WERI-Rb-1 (cell line): ENCODE measurements at regions not wholly inside any gene's neighbourhood (a gene's known extent, or its start where the extent isn't known, plus 50 kb on each side); places are given as distances from the start of the nearest gene placed in this dataset.
A peak's percentile ranks its signal among the peaks of the same experiment; 100 is the strongest.

Experiments
- DNase-seq: peaks from one replicate; pipeline ENCODE4 v3.0.0-alpha.2; 2020
- H3K27ac ChIP-seq: fragments of 250-450 bp; sonication (Bioruptor Pico); 2 replicates; pipeline ENCODE4 v1.5.1; 2020; ENCODE audit warnings: mild to moderate bottlenecking, moderate library complexity
- H3K27me3 ChIP-seq: fragments of 250-450 bp; sonication (Bioruptor Pico); 2 replicates; pipeline ENCODE4 v1.5.1; 2021; ENCODE audit warnings: mild to moderate bottlenecking, low read depth, moderate library complexity; ENCODE audit not compliant: insufficient read depth, severe bottlenecking
- H3K36me3 ChIP-seq: fragments of 250-450 bp; sonication (Bioruptor Pico); 2 replicates; pipeline ENCODE4 v1.5.1; 2020; ENCODE audit warnings: mild to moderate bottlenecking, moderate library complexity
- H3K4me3 ChIP-seq: 2 replicates; pipeline ENCODE4 v1.5.1; 2011; ENCODE audit warnings: low read depth, mild to moderate bottlenecking, control low read depth, low read length
- H3K9me3 ChIP-seq: fragments of 250-450 bp; sonication (Bioruptor Pico); 2 replicates; pipeline ENCODE4 v1.5.1; 2021; ENCODE audit warnings: mild to moderate bottlenecking, moderate library complexity; ENCODE audit not compliant: severe bottlenecking
- TF ChIP-seq, protein P1 (sequence below): IDR thresholded peaks from 2 replicates; pipeline ENCODE4 v1.5.1; 2011; ENCODE audit warnings: low read depth, mild to moderate bottlenecking, control low read depth, inconsistent platforms, low read length

DNA sequence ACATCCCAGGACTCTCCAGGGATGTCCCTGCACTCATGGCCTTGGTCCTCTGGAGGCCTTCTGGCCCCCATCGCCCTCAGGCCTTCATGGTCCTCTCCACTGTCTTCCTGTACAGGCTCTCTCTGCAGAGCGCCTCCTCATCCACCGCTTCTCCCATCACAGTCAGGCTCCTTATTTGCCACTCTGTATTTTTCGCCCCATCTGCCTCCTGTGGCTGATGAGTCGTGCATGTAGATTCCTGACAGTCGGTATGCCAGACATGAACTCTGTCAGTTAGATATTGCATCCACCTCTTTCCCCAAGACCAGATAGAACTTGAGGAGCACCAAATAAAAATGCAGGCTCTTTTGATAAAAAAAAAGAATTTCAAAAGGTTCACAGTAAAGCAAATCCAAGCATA, 362.8 kb downstream of the IRX1 start:
- H3K27me3 ChIP-seq = no peaks in the 10 kb centered on the region
- TF ChIP-seq, protein P1, sequence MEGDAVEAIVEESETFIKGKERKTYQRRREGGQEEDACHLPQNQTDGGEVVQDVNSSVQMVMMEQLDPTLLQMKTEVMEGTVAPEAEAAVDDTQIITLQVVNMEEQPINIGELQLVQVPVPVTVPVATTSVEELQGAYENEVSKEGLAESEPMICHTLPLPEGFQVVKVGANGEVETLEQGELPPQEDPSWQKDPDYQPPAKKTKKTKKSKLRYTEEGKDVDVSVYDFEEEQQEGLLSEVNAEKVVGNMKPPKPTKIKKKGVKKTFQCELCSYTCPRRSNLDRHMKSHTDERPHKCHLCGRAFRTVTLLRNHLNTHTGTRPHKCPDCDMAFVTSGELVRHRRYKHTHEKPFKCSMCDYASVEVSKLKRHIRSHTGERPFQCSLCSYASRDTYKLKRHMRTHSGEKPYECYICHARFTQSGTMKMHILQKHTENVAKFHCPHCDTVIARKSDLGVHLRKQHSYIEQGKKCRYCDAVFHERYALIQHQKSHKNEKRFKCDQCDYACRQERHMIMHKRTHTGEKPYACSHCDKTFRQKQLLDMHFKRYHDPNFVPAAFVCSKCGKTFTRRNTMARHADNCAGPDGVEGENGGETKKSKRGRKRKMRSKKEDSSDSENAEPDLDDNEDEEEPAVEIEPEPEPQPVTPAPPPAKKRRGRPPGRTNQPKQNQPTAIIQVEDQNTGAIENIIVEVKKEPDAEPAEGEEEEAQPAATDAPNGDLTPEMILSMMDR = no peak
- H3K9me3 ChIP-seq = no peaks in the 10 kb centered on the region
- no peak for DNase-seq
- H3K36me3 ChIP-seq = no peaks in the 10 kb centered on the region
- no peak overlapping the region for H3K27ac ChIP-seq
- H3K4me3 ChIP-seq = no peak overlapping the region

DNA sequence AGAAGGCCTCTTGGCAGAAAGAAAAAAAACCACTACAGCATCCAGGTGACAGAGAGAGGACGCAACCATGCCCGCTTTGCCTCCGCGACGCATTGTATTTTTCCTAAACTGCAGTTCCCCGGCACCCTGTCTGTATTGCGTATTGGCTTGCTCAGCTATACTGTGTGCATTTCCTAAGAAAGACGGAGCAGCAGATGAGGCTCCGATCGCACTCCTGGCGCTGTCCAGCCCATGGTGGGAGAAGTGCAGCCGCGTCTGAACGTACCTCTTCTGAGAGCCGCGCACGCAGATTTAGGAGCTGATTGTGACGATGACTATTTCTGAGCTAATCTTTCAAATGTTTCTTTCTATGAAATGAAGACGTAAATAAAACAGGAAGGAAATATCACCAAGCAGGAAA, 366.5 kb downstream of the IRX1 start:
- H3K27me3 ChIP-seq = no peaks in the 10 kb centered on the region
- H3K4me3 ChIP-seq = peak overlapping the region; percentile 27
- no peaks in the 10 kb centered on the region for H3K9me3 ChIP-seq

DNA sequence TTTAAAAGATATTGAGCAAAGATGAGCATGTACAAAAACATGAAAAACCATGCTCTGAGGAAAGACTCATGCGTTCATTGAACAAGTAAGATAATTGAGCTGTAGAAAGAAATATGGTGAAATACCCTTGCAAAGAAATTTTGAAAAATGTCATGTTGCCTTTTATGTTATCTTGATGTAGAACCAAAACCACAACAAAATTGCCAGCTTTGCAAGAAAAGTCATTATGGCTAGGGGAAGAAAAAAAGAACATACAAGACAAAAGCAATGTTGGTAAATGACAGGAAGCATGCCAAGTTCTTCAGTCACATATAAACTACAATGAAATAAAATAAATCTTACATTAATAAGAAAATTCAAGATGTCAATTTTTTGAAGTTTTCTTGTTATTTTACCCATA, 368.0 kb downstream of the IRX1 start:
- Histone ChIP-seq H3K27ac (no peak overlapping the region), H3K9me3 (peaks cover 8% of the 10 kb centered on the region), H3K4me3 (no peak overlapping the region), H3K27me3 (no peaks in the 10 kb centered on the region), H3K36me3 (no peaks in the 10 kb centered on the region)
- TF ChIP-seq, protein P1 = no peak
- DNase-seq = no peak

More for the DNA sequence above, 366.5 kb downstream of the IRX1 start:
- Histone ChIP-seq H3K27ac (no peak overlapping the region), H3K36me3 (no peaks in the 10 kb centered on the region)
- DNase-seq = no peak
- TF ChIP-seq, protein P1 = no peak

DNA sequence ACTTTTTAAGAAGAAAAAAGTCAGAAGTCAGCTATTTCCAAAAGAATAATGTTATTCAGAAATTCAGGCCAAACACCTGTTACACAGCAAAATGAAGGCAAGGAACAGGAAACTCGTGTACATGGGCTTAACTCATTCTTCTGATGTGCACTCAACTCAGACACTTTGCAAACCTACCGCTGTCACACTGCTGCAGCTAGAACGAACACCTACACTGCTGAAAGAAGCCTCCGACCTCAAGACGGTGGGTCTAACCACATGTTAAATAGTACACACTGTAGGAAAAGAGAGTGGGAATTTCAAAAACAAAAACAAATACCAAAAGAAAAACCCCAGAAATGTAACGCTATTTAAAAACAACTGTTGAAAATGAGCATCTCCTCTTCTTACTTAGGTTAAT, 384.5 kb downstream of the IRX1 start:
- H3K9me3 ChIP-seq = peaks cover 3% of the 10 kb centered on the region
- H3K4me3 ChIP-seq = no peak overlapping the region
- DNase-seq = no peak
- no peaks in the 10 kb centered on the region for H3K27me3 ChIP-seq
- H3K27ac ChIP-seq = no peak overlapping the region
- TF ChIP-seq, protein P1 = no peak
- no peaks in the 10 kb centered on the region for H3K36me3 ChIP-seq

DNA sequence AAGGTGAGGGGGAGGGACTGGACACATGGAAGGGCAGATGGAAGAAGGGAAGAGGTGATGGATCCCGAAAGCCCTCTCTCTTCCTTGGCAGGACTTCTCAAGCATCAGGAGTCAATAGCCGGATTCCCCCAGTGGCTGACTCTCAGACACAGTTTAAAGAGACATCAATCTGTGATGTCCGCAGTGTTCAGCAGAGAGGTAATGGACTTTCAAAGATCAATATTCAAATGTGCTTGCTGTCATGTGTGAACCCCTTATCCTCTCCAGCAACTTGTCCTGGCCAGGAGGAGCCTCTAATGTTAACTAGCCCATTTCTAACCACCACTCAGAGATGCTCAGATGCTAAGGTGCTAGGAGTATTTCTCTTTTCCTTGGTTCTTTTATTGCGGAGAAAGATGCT, 392.2 kb downstream of the IRX1 start:
- no peaks in the 10 kb centered on the region for H3K36me3 ChIP-seq
- DNase-seq = no peak
- no peak overlapping the region for H3K4me3 ChIP-seq
- H3K9me3 ChIP-seq = peaks cover 4% of the 10 kb centered on the region
- TF ChIP-seq, protein P1 = no peak
- no peaks in the 10 kb centered on the region for H3K27me3 ChIP-seq
- H3K27ac ChIP-seq = no peak overlapping the region

DNA sequence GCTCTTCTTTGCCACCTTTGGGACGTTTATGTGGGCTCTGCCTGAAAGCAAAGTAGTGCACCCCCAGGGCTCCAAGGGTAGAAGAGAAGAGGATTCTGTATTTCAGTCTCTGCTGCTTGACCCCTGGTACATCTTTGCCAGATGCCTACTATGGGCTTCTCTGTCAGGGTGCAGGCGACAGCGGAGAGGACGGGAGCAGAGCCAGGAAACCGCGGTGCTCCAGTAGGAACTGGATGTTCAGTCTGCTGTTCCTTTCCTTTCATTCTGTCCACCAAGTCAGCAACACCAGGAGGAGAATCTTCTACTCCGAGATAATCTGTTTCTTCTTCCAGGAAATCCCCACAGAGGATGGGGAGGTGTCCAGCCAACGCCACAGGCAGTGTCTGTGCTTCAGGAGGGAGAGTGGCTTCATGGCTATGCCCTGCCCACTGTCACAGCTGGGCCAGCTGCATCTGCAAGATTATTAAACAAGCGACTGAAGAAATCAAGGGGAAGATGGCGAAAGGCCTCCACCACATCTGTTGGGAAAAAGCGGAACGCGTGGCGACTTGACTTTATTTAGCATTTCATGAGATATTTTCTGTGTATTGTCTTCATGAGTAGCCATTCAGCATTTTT, 398.3 kb downstream of the IRX1 start:
- Histone ChIP-seq H3K27ac (no peak overlapping the region), H3K36me3 (no peaks in the 10 kb centered on the region), H3K4me3 (no peak overlapping the region), H3K9me3 (peaks cover 4% of the 10 kb centered on the region), H3K27me3 (no peaks in the 10 kb centered on the region)
- DNase-seq = no peak
- TF ChIP-seq, protein P1 = no peak
